Suppressor macrophage (primary cell): ENCODE measurements at regions not wholly inside any gene's neighbourhood (a gene's known extent, or its start where the extent isn't known, plus 50 kb on each side); places are given as distances from the start of the nearest gene placed in this dataset.
A peak's percentile ranks its signal among the peaks of the same experiment; 100 is the strongest.
"Not testable (repeated sequence)": the region's sequence is repeated elsewhere in the genome, so short reads cannot be mapped to it uniquely, and the experiment has no call there.

Experiments
- DNase-seq, 4 experiments: peaks; one replicate each; pipeline ENCODE4 v3.0.0-alpha.2; 2020 to 2022

- no peak for DNase-seq
These were observed 111.8 kb upstream of the NBPF11 start for GRCh38 chr1:148263906-148264255.

GRCh38 chr1:148263128-148263905 lies 111.2 kb upstream of the NBPF11 start:
- peak; percentile 57 to 79 (median 65) for DNase-seq

- not testable (repeated sequence) for DNase-seq
These were observed 109.6 kb upstream of the NBPF11 start for GRCh38 chr1:148261684-148262083.

GRCh38 chr1:148257886-148258285 lies 105.8 kb upstream of the NBPF11 start:
- not testable (repeated sequence) for DNase-seq

GRCh38 chr1:148254611-148255429 lies 102.7 kb upstream of the NBPF11 start:
- DNase-seq = peak in 3 of 4 experiments; percentile 13 to 27 (median 20)

GRCh38 chr1:148253808-148254207 lies 101.7 kb upstream of the NBPF11 start:
- peak in 2 of 4 experiments; percentile 11 to 12 for DNase-seq

- DNase-seq = not testable (repeated sequence)
These were observed 96.7 kb upstream of the NBPF11 start for GRCh38 chr1:148248798-148249197.

- DNase-seq = not testable (repeated sequence)
These were observed 94.3 kb upstream of the NBPF11 start for GRCh38 chr1:148246258-148246861.

- DNase-seq = not testable (repeated sequence)
These were observed 93.8 kb upstream of the NBPF11 start for GRCh38 chr1:148245843-148246242.

- not testable (repeated sequence) for DNase-seq
These were observed 93.4 kb upstream of the NBPF11 start for GRCh38 chr1:148245443-148245842.

GRCh38 chr1:148233250-148233649 lies 81.2 kb upstream of the NBPF11 start:
- DNase-seq = not testable (repeated sequence)

GRCh38 chr1:148228846-148229245 lies 76.8 kb upstream of the NBPF11 start:
- DNase-seq = not testable (repeated sequence)

GRCh38 chr1:148222399-148223159 lies 70.5 kb upstream of the NBPF11 start:
- not testable (repeated sequence) for DNase-seq

GRCh38 chr1:148221593-148221992 lies 69.5 kb upstream of the NBPF11 start:
- DNase-seq = not testable (repeated sequence)

GRCh38 chr1:148219229-148219628 lies 67.1 kb upstream of the NBPF11 start:
- not testable (repeated sequence) for DNase-seq

- not testable (repeated sequence) for DNase-seq
These were observed 59.1 kb upstream of the NBPF11 start for GRCh38 chr1:148211191-148211590.

- DNase-seq = not testable (repeated sequence)
These were observed 58.5 kb upstream of the NBPF11 start for GRCh38 chr1:148210624-148211023.

GRCh38 chr1:148210166-148210565 lies 58.1 kb upstream of the NBPF11 start:
- DNase-seq = not testable (repeated sequence)

GRCh38 chr1:148202013-148202412 lies 49.9 kb upstream of the NBPF11 start:
- DNase-seq = not testable (repeated sequence)
